ENCODE measurements at regions not wholly inside any gene's neighbourhood (a gene's known extent, or its start where the extent isn't known, plus 50 kb on each side); places are given as distances from the start of the nearest gene placed in this dataset.

DNA sequence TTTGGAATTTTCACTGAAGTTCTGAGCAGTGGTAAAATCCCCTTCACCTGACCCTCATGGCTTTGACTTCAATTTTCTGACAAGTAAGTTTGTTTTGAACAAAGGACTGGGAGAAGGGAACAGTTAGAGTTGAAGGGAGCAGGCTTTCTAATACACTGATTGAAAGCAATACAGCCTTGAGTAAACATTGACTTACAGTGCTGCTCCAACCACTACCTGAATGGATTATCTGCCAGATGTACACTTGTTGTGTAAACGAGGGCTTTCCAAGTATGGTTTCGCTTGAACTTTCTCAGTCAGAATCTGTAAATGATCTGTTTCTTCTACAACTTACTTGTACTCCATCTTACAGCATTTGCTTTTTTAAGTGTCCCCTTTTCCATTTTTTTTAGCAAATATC lies 1414.9 kb upstream of the NUDT12 start:
- Histone ChIP-seq H3K4me3 (ENCODE audit: low read depth, low read length) (no peak overlapping the region), H3K27ac (ENCODE audit: low read depth, low read length) (no peak overlapping the region), H3K27me3 (ENCODE audit: control insufficient read depth, insufficient read depth, low read length) (no peaks in the 10 kb centered on the region), H3K9me3 (ENCODE audit: control insufficient read depth, insufficient read depth, low read length) (0 out of 2 replicates have a peak, but pooled peaks cover under 1% of the 10 kb centered on the region)
- POLR2A ChIA-PET, result no interaction called here
- DNase-seq (ENCODE audit: low read depth, low spot score), result no peak
- CTCF ChIA-PET, result no interaction called here
- no peak for TF ChIP-seq CTCF (IDR thresholded peaks at IDR 0.05; ENCODE audit: low read depth, low read length)

DNA sequence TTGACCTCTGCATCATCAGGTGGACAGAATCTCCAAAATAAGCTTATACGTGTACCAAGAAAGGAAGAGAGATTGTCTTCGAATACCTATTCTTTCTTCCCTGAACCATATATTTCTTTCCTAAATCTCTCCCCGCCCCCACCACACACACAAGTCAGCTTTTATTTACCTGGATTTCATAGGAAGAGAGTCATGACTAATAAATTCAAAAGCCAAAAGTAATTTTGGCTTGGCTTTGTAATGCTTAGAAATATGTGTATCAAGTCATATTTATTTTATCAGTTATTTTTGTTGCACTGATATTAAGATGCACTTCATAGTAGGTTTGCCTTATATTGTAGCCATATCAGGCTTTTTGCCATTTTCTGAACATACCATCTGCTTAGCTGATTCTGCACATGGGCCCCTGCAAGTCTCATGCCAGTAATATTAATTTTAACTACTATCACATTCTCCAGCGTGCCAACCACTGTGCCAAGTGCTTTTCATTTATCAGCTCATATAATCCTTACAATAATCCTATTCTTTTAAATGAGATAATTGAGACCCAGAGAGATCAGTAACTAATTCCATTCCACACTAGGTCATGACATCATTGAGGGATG lies 1405.3 kb upstream of the NUDT12 start:
- ChIA-PET POLR2A (no interaction called here), CTCF (no interaction called here)

GRCh38 chr5:104965006-104965405 lies 1402.4 kb upstream of the NUDT12 start:
- no peak for DNase-seq (ENCODE audit: low read depth, low spot score)
- ChIA-PET POLR2A (no interaction called here), CTCF (no interaction called here)
- Histone ChIP-seq H3K9me3 (ENCODE audit: control insufficient read depth, insufficient read depth, low read length) (no peaks in the 10 kb centered on the region), H3K27ac (ENCODE audit: low read depth, low read length) (no peak overlapping the region), H3K4me3 (ENCODE audit: low read depth, low read length) (no peak overlapping the region), H3K27me3 (ENCODE audit: control insufficient read depth, insufficient read depth, low read length) (no peaks in the 10 kb centered on the region)
- no peak for TF ChIP-seq CTCF (IDR thresholded peaks at IDR 0.05; ENCODE audit: low read depth, low read length)

More for the DNA sequence above, 1405.3 kb upstream of the NUDT12 start:
- no peak for TF ChIP-seq CTCF (IDR thresholded peaks at IDR 0.05; ENCODE audit: low read depth, low read length)
- DNase-seq (ENCODE audit: low read depth, low spot score), result no peak
- Histone ChIP-seq H3K9me3 (ENCODE audit: control insufficient read depth, insufficient read depth, low read length) (no peaks in the 10 kb centered on the region), H3K27ac (ENCODE audit: low read depth, low read length) (no peak overlapping the region), H3K4me3 (ENCODE audit: low read depth, low read length) (no peak overlapping the region), H3K27me3 (ENCODE audit: control insufficient read depth, insufficient read depth, low read length) (no peaks in the 10 kb centered on the region)

DNA sequence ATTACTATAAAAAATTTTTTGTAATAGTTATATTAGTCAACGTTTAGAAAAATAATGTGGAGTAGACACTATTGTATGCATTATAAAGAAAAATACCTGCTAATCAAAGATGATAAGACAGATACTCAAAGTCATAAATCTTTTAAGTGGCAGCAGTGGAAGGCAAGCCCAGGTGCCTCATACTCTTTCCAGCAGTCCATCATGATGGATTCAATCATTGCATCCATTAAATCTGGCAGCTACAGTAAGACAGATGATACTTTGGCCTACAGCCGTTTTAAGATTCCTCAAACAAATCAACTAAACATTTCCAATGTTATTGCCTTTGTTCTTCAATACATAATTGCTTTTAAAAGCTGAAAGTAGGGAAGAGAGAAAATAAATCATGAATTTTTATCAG lies 1392.9 kb upstream of the NUDT12 start:
- CTCF ChIA-PET, result interaction anchor here (0.7 kb wide), 1 partner anchor 395 kb away, joined by 3 read pairs; no protein-coding TSS in a partner anchor
- POLR2A ChIA-PET, result no interaction called here
- DNase-seq (ENCODE audit: low read depth, low spot score), result no peak
- H3K27me3 ChIP-seq (ENCODE audit: control insufficient read depth, insufficient read depth, low read length), result no peaks in the 10 kb centered on the region
- H3K4me3 ChIP-seq (ENCODE audit: low read depth, low read length), result no peak overlapping the region
- H3K9me3 ChIP-seq (ENCODE audit: control insufficient read depth, insufficient read depth, low read length), result peaks cover 6% of the 10 kb centered on the region; the same call in 1 of the 2 replicates
- no peak for TF ChIP-seq CTCF (IDR thresholded peaks at IDR 0.05; ENCODE audit: low read depth, low read length)
- H3K27ac ChIP-seq (ENCODE audit: low read depth, low read length), result no peak overlapping the region

DNA sequence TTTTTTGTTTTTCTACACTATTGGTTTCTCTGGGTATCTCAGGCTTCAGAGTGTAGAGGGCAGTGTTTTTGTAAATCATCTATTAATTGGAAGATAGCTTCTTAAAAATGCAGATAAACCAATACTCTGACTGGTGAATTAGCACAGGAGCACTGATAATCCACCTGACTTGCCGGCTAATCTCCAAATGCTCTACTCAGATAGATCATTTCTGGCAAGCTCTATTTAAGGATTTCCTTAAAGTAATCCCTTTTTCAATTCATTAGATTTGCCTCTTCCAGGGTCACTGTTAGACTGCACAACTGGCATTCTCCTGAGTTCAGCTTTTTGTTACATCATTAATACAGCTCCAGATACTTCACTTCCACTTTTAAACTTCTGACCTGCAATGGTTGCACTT lies 1390.3 kb upstream of the NUDT12 start:
- no peaks in the 10 kb centered on the region for H3K27me3 ChIP-seq (ENCODE audit: control insufficient read depth, insufficient read depth, low read length)
- no peak overlapping the region for H3K4me3 ChIP-seq (ENCODE audit: low read depth, low read length)
- peaks cover 6% of the 10 kb centered on the region; the same call in 1 of the 2 replicates for H3K9me3 ChIP-seq (ENCODE audit: control insufficient read depth, insufficient read depth, low read length)
- ChIA-PET POLR2A (no interaction called here), CTCF (no interaction called here)
- TF ChIP-seq CTCF (IDR thresholded peaks at IDR 0.05; ENCODE audit: low read depth, low read length), result no peak
- DNase-seq (ENCODE audit: low read depth, low spot score), result no peak
- no peak overlapping the region for H3K27ac ChIP-seq (ENCODE audit: low read depth, low read length)
